LoVo (cell line): ENCODE measurements at regions not wholly inside any gene's neighbourhood (a gene's known extent, or its start where the extent isn't known, plus 50 kb on each side); places are given as distances from the start of the nearest gene placed in this dataset.

Experiments
- DNase-seq: peaks from one replicate; pipeline ENCODE4 v3.0.0-alpha.2; 2016; ENCODE audit warnings: low spot score

DNA sequence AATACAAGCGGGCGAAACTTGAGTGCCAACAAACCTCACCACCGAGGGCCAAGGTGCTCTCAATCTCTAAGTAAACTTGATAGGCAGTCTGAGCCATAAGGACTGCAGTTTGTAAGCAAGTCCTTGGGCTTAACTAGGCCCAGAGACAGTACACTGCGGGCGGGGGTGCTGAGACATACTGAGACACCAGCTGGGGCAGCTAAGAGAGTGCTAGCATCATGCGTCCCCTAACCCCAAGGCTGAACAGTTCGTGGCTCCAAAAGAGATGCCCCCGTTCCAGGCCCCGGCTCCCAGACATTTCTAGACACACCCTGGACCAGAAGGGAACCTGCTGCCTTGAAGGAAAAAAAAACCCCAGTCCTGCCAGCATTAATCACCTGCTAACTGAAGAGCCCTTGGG is 126.8 kb upstream of the PRDX4 start:
- DNase-seq, result no peak

- DNase-seq, result peak; percentile 39
These were observed 119.1 kb upstream of the PRDX4 start for GRCh38 chrX:23548164-23548563.

GRCh38 chrX:23552303-23552702 is 115.0 kb upstream of the PRDX4 start:
- DNase-seq, result no peak

DNA sequence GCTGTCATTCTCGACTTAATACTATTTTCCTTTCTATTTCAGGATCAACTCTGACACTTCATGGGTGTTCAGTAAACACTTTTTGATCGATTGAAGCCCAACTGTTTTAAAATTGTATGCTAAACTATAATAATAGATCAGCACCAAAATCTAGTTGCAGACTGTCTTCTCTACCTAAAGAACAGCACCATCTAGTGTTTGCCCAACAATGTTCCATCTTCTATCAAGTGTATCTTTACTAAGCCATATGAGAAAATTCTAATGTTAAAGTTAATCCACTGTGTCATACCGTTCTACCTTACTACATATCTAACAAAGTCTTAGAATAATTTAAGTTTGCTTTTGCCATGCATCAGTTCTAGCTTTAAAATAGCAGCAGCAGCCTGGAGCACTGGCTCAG is 113.0 kb upstream of the PRDX4 start:
- DNase-seq, result peak; percentile 9

GRCh38 chrX:23557070-23557469 is 110.2 kb upstream of the PRDX4 start:
- no peak for DNase-seq

GRCh38 chrX:23559975-23560374 is 107.3 kb upstream of the PRDX4 start:
- DNase-seq, result no peak

DNA sequence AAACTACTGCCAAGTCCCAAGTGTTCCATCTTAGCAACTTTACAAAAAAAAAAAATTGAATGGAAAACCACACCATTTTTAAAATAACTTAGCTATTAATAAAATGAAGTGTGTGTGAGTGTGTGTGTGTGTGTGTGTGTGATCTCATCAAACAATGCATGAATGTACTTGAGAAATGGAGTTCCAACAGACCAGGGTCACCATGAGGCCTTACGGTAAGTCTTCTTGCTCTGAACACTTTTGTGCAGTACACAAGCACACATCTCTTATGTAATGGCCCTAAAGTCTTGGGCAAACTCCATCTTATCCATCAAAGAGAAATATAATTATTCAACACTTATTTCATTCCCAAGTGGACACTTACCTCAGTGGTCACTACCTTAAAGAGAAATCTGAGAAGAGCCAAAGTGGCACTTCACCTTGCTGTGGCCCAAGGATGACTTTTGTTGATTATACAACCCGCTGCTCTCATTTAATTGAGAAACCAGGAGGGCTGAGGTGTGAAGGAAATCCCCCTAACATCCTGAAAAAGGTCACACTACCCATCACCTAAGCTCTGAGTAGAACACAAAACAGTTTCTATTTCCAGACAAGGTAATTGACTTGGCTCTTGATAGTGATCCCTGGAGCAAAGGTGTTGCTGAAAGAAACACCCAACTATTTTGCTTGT is 96.5 kb upstream of the PRDX4 start:
- no peak for DNase-seq

GRCh38 chrX:23575281-23575680 is 92.0 kb upstream of the PRDX4 start:
- DNase-seq, result no peak

DNA sequence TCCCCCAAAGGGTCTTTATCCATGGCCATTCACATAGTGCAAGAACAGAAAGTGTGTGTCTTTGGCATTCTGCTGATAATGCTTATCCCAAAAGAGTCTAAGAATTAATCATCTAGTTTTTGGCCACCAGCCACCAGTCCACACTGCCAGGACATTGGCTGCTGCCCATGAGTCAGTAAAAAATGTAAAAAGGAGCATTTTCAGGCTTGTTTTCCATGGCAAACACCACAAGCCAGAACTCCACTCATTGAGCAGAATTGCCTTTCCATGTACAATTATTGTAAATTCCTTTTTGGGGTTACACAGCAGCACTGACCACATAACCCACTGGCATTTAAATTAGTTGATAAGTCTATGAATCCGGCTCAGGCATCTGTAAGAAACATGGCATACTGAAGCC is 89.2 kb upstream of the PRDX4 start:
- DNase-seq, result no peak

DNA sequence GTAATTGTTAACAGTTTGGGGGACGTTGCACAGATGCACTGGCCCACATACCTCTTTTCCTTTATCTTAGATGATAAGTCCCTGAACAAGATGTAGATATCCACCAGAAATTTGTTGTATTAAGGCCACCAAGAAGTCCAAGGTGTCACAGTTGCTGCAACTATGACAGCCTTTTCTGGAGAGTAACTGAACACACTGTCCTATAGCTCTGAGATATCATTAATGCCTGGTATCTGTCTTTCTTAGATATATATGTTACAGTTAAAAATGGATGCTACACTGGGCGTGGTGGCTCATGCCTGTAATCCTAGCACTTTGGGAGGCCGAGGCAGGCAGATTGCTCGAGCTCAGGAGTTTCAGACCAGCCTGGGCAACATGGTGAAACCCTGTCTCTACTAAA is 77.8 kb upstream of the PRDX4 start:
- DNase-seq, result no peak

DNA sequence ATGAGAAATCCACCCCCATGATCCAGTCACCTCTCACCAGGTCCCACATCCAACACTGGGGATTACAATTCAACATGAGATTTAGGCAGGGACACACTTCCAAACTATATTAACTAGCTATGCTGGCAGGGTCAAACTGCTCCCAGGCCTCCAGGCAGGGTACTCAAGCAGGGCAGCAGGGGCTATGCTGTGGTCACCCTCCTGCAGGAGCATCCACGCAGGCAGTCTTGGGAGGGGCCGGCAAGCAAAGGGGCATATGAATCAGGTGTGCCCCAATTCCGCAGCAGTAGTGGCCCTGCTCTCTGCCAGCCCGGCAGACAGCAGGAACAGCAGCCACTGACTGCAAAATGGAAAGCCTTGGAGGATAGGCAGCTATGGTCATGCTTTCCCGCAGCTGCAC is 74.6 kb upstream of the PRDX4 start:
- DNase-seq, result no peak

GRCh38 chrX:23598575-23598974 is 68.7 kb upstream of the PRDX4 start:
- DNase-seq, result no peak

DNA sequence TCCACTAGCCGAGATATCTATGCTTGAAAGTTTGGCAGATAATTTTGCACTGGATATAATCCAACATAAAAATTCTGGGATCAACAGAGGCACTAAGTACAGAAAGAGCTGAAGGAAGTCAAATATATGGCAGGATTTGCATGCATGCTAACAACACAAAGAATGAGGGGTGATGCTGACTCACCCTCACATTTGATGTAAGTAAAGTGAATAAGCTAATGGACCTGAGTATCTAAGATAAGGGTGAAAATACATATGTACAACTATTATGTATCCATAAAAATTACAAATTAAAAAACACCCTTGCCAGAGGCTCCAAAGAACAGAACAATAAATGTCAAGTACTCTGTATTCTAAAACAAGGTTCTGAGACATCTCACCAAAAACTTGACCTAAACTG is 63.8 kb upstream of the PRDX4 start:
- no peak for DNase-seq

- DNase-seq, result no peak
These were observed 56.8 kb upstream of the PRDX4 start for GRCh38 chrX:23610495-23610894.

DNA sequence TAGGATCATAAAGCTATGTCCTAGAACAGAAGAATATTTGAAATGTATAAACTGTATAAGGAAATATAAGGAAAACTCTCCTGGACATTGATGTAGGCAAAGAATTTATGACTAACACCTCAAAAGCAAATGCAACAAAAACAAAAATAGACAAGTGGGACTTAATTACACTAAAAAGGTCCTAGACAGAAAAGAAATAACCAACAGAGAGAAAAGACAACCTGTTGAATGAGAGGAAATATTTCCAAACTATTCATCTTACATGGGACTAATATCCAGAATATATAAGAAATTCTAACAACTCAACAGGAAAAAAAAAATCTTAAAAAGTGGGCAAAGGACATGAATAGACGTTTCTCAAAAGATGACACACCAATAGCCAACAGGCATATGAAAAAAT is 54.4 kb upstream of the PRDX4 start:
- no peak for DNase-seq

GRCh38 chrX:23616361-23616760 is 50.9 kb upstream of the PRDX4 start:
- DNase-seq, result peak; percentile 14
